ENCODE measurements at regions not wholly inside any gene's neighbourhood (a gene's known extent, or its start where the extent isn't known, plus 50 kb on each side); places are given as distances from the start of the nearest gene placed in this dataset.

DNA sequence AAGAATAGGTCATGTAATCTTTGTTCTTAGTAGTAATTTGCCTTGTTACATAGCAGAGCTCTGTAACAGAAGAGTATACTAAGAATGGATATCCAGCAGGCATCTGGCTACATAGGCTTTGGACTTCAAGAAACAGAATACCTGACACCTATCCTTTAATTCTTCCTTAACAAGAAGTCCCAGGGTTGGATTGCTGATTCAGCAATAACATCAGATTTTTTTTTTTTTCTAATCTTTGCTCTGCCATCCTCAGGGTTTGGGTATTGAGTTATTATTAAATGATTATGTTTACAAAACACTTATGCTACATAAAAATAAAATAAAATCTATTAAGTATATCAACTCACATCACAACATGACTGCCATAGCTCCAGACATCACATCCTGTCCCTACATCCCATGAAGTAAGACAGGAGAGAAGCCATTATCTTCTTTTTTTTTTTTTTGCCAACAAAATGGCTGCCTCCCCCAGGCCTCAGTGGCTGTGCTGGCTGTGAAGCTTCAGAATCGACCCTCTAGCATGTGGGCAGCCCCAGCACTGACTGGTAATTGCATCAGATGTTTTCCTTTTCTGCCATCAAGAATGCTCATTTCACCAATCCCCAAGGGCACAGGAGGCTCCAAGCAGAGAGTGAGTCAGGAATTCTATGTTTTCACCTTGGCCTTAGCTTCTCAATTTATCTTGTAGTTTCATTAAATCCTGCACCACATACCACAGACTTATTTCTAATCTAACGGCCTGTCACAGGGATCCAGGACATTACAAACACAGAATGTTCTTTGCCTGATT, 186.2 kb downstream of the DICER1 start:
- no peak for FAIRE-seq
- no peak overlapping the region for H2BK20ac ChIP-seq (ENCODE audit: low read length)

More for the DNA sequence above, 186.2 kb downstream of the DICER1 start:
- H3K9me3 ChIP-seq (ENCODE audit: insufficient read depth in 2 of 2, low read depth in 1 of 2, low read length in 1 of 2): no peaks in the 10 kb centered on the region
- H3K79me1 ChIP-seq (ENCODE audit: low read depth, low read length): no peaks in the 10 kb centered on the region
- H3K4me3 ChIP-seq (ENCODE audit: extremely low read depth in 1 of 4, insufficient read depth in 2 of 4, low read depth in 3 of 4, low read length in 4 of 4): no peak overlapping the region
- H2BK5ac ChIP-seq (ENCODE audit: low read depth, low read length): no peak overlapping the region
- DNase-seq (ENCODE audit: low read depth in 1 of 2, low spot score in 2 of 2): no peak
- H3K36me3 ChIP-seq (ENCODE audit: control insufficient read depth in 2 of 4, insufficient read depth in 4 of 4, low read length in 3 of 4): no peaks in the 10 kb centered on the region
- H3K4ac ChIP-seq (replicated peaks; ENCODE audit: insufficient read length, low read depth, low read length): no peak overlapping the region
- ChIA-PET CTCF (ENCODE audit: partially characterized antibody) (interaction anchor here (0.6 to 2.0 kb wide), 4 partner anchors 9 to 148 kb away, joined by 3 to 8 read pairs (median 4); no protein-coding TSS in a partner anchor), POLR2A (ENCODE audit: partially characterized antibody) (interaction anchor here (1.0 kb wide), 1 partner anchor 8 kb away, joined by 3 read pairs; no protein-coding TSS in a partner anchor)
- no peaks in the 10 kb centered on the region for H4K20me1 ChIP-seq (replicated peaks in 1 of 2; ENCODE audit: control insufficient read depth in 1 of 2, insufficient read depth in 2 of 2, low read length in 2 of 2)
- no peak overlapping the region for H2BK15ac ChIP-seq (ENCODE audit: low read length)
- H3K4me2 ChIP-seq (ENCODE audit: insufficient read depth in 1 of 2, low read depth in 2 of 2, low read length in 2 of 2): no peak overlapping the region
- H3K23me2 ChIP-seq (ENCODE audit: low read depth, low read length): no peaks in the 10 kb centered on the region
- H2BK120ac ChIP-seq (replicated peaks; ENCODE audit: low read depth, low read length): no peak overlapping the region
- H4K5ac ChIP-seq (ENCODE audit: insufficient read length, low read depth, low read length): no peak overlapping the region
- H3K23ac ChIP-seq (ENCODE audit: insufficient read length): no peak overlapping the region
- no peak overlapping the region for H2BK12ac ChIP-seq (ENCODE audit: low read depth, low read length)
- H3K4me1 ChIP-seq (replicated peaks in 1 of 4; ENCODE audit: control insufficient read depth in 3 of 4, insufficient read depth in 4 of 4, low read length in 3 of 4): no peaks in the 10 kb centered on the region
- no peak overlapping the region for H3K14ac ChIP-seq (ENCODE audit: insufficient read length)
- no peak overlapping the region for H2AFZ ChIP-seq (ENCODE audit: low read length)
- H4K8ac ChIP-seq (ENCODE audit: extremely low read depth, insufficient read depth, low read length): no peak overlapping the region
- no peaks in the 10 kb centered on the region for H3K27me3 ChIP-seq (replicated peaks in 1 of 4; ENCODE audit: control insufficient read depth in 3 of 4, extremely low read depth in 1 of 4, insufficient read depth in 3 of 4, low read length in 3 of 4)
- no peak overlapping the region for H2AK5ac ChIP-seq (ENCODE audit: low read depth, low read length)
- H3K56ac ChIP-seq (replicated peaks; ENCODE audit: insufficient read length, low read depth, low read length): no peak overlapping the region
- 85% methylated on average over 2 of the region's 2 CpGs; no CpG with 5 or more reads in 1 of the 2 experiments for WGBS, 2 experiments (ENCODE audit: extremely low coverage in 1 of 2, insufficient coverage in 1 of 2, insufficient read length in 1 of 2, insufficient replicate concordance in 2 of 2, low coverage in 1 of 2, low lambda C conversion rate in 2 of 2, missing lambda C conversion rate in 1 of 2)
- no peak overlapping the region for H3K9ac ChIP-seq (replicated peaks in 1 of 4; ENCODE audit: extremely low read depth in 1 of 4, low read depth in 3 of 4, low read length in 3 of 4)
- H3K27ac ChIP-seq (ENCODE audit: low read depth, low read length): no peak overlapping the region
- H3K18ac ChIP-seq (ENCODE audit: extremely low read depth, low read length): no peak overlapping the region
- H3K79me2 ChIP-seq (ENCODE audit: control insufficient read depth in 1 of 2, insufficient read depth in 2 of 2, low read length in 2 of 2): no peaks in the 10 kb centered on the region
- peak in 1 of 2 experiments; percentile 64; a peak in 1 of 4 replicates for TF ChIP-seq HDAC2 (IDR thresholded peaks at IDR 0.05; ENCODE audit: borderline replicate concordance in 1 of 2, low read depth in 2 of 2, low read length in 2 of 2)
- TF ChIP-seq KDM1A (IDR thresholded peaks at IDR 0.05; ENCODE audit: borderline replicate concordance, low read length): peak; percentile 62
- TF ChIP-seq MAFK (IDR thresholded peaks at IDR 0.05; ENCODE audit: low read depth, low read length): peak; percentile 91
- TF ChIP-seq, protein P1, sequence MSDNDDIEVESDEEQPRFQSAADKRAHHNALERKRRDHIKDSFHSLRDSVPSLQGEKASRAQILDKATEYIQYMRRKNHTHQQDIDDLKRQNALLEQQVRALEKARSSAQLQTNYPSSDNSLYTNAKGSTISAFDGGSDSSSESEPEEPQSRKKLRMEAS (IDR thresholded peaks at IDR 0.05): no peak
- H4K91ac ChIP-seq (replicated peaks; ENCODE audit: insufficient read length, low read length): no peak overlapping the region

Data from H1 (cell line).